NCI-H526 (cell line): ENCODE measurements at regions not wholly inside any gene's neighbourhood (a gene's known extent, or its start where the extent isn't known, plus 50 kb on each side); places are given as distances from the start of the nearest gene placed in this dataset.
"Not testable (repeated sequence)": the region's sequence is repeated elsewhere in the genome, so short reads cannot be mapped to it uniquely, and the experiment has no call there.

Source experiments
- DNase-seq, 2 experiments: peaks; one replicate each; lab custom pipeline; 2025; lab: John Stamatoyannopoulos, UW

DNA sequence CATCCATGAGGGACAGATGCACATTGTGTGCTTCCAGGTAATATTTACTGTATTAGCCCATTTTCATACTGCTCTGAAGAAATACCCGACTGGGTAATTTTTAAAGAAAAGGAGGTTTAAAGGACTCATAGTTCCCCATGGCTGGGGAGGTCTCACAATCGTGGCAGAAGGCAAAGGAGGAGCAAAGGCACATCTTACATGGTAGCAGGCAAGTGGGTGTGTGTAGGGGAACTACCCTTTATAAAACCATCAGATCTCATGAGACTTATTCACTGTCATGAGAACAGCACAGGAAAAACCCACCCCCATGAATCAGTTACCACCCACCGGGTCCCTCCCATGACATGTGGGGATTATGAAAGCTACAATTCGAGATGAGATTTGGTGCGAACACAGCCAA is 148.8 kb upstream of the FBXL17 start:
- DNase-seq = no peak

DNA sequence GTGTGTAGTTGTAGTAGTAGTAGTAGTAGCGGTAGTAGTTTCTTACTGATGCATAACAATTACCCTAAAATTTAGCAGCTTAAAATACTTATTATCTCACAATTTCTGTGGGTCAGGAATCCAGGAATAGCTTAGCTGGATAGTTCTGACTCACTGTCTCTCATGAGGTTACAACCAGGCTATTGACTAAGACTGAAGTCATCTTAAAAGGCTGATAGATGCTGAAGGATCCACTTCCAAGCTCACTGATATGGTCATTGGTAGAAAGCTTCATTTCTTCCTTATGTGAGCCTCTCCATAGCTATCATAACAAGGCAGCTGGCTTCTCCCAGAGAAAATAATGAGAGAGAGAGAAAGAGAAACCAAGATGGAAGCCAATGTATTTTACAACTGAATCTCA is 147.5 kb upstream of the FBXL17 start:
- no peak for DNase-seq

DNA sequence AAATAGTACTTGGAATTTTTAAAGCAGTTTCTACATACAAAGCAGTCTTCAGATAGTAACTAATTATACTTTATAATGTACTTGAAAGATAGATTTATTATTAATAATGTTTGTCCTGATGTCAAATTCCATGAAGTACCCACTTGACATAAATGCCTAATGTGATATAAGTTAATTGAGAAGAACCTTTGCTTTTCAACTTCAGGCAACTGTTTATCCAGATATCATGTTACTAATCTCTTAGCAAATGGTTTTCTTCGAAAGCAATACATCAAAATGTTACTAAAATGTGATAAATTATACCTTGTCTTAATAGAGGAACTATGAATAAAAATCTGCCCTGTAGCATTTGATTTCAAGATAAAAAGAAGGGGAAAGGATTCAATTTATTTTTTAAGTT is 146.8 kb upstream of the FBXL17 start:
- DNase-seq = no peak

DNA sequence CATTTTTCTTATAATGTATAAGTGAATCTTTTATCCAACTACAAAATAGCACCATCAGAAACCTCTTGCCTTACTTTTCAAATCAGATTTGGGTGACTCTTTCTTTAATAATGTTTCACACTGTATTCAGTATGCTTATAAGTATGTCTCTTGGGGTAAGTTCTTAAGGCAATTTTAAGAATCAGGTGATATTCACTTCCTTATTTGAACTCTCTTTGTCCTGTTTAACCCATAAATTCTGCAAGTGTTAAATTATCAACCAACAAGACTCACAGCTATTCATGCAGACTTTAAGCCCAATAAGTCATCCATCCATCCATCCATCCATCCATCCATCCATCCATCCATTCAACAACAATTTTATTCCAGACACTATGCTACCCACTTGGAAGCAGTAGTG is 142.7 kb upstream of the FBXL17 start:
- DNase-seq = no peak

DNA sequence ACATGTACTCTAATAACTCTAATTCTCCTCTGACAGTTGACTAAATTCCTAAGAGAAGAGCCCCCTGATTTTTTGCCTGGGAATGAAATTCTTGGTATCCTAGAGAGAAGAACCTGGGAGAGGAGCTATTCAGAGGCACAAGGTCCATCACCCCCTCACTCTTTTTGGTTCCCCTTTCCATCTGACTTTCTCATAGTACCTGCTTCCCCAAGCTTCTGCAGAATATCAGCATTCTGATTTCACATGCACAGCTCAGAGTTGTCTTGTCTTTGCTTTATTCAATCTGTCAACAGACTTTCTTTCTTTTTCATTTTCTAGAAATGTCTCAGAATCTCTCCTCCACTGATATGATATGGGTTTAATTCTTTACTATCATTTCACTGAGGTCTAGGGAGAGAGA is 141.5 kb upstream of the FBXL17 start:
- no peak for DNase-seq

DNA sequence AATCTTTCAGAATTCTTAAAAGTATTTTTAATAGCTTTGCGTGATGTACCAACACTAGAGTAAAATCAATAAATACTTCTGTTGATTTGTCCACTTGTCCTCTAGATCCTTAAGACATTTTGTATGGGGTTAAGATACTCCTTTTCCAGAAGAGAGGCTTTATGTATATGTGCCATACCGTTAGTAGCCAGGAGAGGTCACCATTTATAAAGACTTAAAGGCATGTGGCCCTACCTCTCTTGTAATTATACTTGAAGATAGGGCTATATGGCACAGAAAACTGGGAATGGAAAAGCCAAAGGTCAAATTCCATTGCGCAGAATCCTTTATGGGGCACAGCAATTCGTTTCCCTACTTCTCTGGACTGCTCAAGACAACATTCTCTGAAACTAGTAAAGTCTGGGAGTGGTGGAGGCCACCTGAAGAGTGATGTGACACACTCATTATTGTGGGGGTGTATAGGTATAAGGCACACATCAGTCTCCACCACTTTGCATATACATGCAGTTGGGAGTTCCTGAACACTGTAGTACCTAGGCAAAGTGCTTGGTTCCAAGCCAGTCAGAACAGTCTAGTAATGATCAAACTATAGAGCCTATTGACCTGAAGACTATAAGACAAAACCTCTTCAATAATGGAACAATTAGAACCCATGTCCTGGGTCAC is 140.1 kb upstream of the FBXL17 start:
- DNase-seq = peak; percentile 19 to 72

DNA sequence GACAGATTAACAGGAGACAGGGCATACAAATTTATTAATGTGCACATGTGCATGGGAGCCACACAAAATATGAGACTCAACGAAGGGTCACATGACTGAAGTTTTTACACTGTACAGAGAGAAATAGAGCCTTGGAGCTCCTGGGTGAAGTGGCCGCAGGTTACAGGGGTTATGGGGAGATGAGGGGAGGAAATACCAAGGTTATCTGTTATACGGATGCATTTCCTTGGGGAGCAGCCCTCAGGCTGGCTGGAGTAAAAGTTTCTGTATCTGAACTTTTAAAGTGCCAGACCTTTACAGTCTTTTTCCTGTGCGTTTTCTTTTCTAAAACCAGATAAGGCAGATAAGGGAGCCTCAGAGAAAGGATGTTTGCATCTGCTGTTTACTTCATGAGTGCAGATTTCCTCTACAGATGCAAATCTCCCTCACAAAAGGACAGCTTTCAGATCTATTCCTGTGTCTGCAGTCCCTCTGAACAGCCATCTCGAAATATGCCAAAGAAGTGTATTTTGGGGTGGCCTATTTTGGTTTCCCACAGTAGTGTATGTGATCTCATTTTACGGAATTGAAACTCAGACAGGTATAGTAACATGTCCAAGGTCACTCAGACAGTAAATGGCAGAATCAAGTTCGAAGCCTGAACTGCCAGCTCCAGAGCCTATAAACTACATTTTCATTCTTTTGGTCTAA is 139.3 kb upstream of the FBXL17 start:
- DNase-seq = no peak

DNA sequence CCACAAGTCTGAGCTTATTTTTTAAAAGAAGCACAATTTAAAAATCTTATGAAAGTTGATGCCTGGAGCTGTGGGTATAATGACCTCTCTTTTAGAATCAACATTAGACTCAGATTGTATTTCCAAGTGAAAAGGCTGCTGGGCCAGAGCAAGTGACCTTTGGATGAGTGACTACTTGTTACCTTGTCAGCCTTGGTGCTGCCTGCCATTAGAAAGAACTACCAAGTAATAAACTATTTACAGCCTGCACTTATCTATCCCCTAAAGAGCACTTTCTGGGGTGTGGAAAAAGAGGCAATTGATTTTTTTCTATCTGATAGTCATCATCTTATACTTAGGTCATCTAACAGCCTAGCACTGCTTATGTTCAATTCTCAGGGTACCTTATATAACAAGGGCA is 134.9 kb upstream of the FBXL17 start:
- no peak for DNase-seq

DNA sequence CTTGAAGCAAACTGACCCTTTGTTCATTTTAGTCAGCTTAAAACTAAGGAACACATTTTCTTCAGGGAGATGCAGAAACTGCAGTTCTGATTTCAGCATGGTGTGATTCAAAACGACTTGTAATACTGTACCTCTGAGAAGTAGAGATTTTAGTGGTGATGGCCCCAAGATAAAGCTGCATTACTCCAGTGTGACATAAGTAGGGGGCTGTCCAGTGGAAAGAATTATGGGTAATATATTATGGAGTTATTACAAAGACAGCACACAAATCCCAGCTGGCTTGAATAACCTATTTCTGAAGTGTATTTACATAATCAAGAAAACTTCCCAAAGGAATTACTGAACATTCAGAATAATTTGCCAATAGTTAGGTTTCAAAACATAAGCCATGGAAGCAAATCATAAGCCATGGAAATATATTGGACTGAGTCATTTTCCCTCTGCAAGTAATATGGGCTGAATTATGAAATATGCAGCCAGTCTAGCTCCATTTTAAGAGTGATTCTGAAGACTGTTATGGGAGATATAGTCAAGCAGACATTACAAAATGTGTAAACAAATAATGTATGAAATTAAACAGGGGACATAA is 133.7 kb upstream of the FBXL17 start:
- no peak for DNase-seq

DNA sequence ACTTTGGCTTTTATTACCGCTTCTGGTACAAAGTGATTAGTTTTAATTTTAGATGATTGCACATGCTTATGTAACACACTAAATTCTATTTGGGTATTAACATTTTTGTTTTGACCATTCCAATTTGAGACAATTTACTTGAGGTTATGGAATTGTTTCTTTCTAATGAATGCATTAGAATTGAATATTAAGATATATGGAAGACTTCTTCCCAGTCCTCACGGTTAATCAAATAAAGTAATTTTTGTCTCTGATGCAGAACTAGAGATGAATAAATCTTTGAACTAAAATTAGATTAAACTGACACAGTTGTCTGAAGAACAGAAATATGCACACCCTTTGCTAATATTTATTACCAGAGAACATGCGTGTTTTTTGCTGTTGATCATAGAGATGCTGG is 127.1 kb upstream of the FBXL17 start:
- no peak for DNase-seq

DNA sequence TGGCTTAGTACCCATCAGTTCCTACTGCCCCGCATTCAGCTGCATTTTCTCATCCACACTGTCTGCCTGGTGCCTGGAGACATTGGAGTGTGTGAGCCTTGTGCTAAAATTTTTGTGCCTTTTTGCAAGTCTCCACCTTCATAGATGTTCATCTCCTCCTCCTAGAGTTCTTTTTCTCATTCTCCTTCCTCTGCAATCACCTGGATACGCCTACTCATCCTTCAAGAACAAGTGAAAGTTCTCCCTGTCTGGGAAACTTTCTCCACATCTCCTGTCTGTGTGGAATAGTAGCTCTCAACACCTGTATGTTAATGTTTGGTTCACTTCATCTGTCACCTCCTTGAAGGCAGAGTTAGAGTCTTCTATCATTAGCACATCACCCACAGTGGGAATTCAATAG is 125.7 kb upstream of the FBXL17 start:
- DNase-seq = no peak

DNA sequence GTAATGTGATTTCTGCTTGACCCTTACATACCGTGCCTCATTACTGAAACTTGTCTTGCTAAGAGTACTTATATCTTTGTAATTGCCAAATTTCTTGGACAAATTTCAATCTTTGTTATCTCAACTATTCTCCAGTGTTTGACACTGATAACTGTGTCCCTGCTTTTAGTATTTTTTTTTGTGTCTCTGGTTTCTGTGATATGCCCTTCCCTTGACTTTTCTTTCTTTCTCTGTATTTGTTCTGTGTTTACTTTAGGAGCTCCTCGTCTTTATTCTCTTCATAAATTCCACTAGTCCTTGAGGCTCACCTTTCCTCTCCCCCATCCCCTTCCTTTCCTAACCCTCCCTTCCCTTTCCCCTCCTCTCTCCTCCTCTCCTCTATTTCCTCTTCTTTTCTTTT is 123.7 kb upstream of the FBXL17 start:
- no peak for DNase-seq

DNA sequence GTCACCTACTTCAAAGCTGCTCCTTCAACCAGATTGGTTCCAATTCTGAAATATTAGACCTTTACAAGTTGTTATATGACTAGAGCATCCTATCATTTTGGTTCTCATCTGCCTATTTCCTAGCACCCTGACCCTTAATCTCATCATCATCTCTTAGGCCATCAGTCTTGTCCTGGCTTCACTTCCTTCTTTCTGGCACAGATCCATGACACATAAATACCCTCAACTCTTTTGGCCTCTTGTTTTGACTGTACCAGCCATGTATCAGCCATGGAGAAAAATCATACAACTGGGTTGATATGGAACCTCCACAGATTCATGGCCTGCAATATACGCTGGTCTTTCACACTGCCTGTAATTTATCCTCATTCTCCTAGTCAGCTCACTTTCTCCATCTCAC is 123.1 kb upstream of the FBXL17 start:
- DNase-seq = no peak

DNA sequence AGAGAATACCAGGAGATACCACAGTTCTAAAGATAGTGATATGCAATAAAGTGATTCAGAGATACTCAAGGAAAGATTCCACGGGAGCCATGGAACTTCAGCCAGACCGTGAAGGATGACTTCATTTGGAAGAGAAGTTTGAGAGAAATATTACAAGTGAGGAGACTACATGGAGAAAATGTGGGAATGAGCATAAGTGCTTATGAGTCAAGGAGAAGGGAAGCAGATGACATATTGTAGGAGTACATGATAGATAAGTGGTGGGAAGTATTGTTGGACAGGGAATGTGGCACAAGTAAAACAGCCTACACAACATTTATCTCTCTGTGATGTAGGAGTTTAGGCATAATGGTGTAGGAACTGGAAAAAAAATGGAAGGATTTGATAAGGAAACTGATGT is 122.1 kb upstream of the FBXL17 start:
- no peak for DNase-seq

DNA sequence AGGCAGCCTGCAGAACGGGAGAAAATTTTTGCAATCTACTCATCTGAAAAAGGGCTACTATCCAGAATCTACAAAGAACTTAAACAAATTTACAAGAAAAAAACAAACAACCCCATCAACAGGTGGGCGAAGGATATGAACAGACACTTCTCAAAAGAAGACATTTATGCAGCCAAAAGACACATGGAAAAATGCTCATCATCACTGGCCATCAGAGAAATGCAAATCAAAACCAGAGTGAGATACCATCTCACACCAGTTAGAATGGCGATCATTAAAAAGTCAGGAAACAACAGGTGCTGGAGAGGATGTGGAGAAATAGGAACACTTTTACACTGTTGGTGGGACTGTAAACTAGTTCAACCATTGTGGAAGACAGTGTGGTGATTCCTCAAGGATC is 113.7 kb upstream of the FBXL17 start:
- not testable (repeated sequence) for DNase-seq

DNA sequence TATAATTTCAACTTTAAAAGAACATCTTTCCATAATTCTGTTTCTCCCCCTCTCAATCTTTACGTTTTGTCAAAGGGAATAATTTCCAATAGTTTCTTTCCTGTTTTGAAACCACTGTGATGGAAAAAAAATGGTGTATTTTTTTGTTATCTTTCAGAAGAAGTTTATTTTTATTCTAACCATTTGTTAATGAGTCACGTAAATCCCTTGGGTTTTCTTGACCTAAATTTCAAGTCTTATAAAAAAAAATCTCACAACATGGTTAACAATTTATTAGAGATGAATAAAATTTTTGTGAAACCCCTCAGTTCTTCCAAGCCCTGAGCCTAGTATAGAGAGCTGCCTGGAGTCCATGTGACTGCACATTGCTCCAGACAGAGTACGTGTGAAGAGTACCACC is 106.1 kb upstream of the FBXL17 start:
- no peak for DNase-seq

DNA sequence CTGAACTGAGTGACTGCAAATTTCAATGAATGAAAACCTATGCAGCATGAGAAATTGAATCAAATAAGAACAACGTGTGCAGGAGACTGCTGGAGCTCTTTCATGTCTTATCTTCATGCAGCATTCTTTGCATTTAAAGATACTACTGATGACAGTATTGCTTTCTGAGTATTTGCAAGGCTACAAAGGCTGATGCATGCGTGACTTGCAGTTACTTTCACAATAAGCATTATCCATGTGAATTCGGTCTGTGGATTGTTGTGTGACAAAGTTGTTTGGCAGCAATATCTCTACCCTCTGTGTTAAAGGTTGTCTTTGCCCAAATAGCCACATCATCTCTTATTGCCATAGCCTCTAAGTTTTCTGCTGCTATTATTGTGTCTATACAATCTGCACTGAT is 102.1 kb upstream of the FBXL17 start:
- DNase-seq = no peak

DNA sequence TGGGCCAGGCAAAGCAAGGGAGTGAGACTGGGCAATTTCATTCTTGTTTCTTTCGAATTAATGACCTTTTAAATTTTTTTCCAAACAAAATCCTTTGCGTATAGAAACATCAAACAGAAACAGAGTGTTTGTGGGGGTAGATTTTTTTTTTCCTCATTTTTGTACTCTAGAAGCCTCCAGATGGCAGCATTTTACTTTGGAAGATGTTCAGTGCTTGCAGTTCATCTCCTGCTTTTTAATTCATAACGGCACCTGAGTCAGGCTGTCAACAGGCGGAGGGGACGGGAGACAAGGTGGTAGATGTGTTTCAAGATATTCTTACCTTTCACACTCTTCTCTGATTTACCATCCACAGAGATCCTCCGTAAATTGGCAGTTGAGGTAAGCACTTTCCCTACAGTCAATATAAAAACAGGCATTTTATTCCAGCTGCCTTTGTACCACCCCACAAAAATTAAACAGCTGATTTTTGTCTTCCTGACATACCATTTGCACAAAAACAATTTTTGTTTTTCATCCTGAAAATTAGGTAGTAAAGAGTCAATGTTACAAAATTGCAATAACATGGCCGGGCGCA is 99.5 kb upstream of the FBXL17 start:
- peak; percentile 17 to 49 for DNase-seq

DNA sequence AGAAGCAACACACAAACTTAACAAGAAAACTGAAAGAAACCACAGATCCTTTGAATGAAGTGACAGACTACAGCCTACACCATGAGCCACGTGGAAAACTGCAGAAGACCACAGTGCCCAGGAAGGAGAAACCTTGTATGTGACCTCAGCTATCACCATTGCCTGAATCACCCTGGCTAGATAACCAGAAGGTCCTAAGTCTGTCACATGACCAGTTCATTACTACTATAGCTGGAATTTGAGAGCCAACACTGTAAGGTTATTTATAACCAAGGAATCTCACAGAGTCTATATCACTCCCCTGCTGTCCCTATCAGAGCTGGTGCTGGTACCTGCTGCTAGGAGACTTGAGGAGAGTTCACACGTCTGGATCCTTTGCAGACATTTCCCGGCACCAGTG is 90.3 kb upstream of the FBXL17 start:
- no peak for DNase-seq

DNA sequence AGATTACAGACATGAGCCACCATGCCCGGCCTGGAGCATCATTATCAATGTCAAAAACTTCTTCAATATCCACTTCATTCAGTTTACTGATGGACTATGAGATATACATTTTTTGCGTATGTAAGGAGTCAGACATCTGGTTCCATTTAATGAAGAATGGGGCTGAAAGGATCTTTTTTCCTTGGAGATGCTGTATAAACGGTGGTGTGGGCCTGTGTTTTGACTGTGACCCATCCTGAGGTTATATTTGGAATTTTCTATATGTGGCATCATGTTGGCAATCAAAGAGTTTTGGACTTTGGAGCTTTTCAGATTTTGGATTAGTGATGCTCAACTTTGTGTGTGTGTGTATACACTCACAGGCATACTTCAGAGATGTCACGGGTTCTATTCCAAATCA is 85.7 kb upstream of the FBXL17 start:
- no peak for DNase-seq

DNA sequence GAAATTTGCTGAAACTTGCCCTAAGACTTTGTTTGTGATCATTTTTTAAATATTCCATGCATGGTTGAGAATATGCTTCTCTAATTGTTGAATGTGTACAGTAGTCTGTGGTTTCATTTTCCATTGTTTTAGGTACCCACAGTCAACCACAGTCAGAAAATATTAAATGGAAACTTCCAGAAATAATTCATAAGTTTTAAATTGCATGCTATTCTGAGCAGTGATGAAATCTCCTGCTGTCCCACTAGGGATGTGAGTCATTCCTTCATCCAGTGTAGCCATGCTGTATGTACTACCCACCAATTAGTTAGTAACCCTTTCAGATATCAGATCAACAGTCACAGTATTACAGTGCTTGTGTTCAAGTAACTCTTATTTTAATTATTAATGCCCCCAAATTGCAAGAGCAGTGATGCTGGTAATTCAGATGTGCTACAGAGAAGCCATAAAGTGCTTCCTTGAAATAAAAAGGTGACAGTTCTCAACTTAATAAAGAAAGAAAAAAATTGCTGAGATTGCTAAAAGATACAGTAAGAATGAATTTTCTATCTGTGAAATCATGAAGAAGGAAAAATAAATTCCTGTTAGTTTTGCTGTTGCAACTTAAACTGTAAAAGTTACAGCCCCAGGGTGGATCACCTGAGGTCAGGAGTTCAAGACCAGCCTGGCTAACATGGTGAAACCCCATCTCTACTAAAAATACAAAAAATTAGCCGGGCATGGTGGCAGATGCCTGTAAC is 79.9 kb upstream of the FBXL17 start:
- DNase-seq = no peak

DNA sequence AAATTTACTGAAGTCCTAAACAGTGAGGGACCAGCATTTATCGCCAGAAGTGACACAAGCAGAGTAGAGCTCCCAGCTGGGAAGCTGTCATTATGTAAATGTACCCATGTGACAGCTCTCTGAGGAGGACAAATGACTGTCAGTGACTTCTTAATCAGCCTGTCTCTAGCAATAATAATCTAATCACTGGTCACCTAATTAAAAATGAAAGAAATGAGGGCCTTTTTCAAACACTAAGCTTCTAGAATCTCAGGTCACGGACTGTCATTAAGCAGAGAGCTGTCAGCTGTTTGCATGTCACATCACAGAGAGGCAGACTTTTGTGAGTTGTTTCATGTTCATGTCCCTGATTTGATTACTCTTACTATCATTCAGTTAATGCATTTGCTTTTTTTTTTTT is 77.9 kb upstream of the FBXL17 start:
- DNase-seq = peak in 1 of 2 experiments; percentile 0

DNA sequence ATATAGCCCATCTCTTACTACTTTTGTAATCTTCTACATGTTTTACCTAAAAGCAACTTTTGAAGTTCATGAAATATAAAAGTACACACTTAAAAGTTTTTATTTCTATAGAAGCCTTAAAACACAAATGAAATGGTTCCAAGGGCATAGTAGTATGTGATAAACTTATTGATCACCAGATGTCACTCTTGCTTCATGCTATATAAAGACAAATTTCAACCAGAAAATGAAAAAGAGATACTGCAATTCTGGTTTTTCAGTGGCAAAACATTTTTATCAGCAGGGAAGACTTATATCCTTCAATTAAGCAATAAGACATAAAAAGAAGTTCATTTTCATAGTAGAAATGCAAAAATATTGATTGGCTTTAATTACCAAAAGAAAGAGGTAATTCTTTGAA is 69.4 kb upstream of the FBXL17 start:
- DNase-seq = no peak
